Muscle layer of duodenum (tissue), 2 donors: ENCODE measurements at regions not wholly inside any gene's neighbourhood (a gene's known extent, or its start where the extent isn't known, plus 50 kb on each side); places are given as distances from the start of the nearest gene placed in this dataset.

Experiments used
- H3K27ac ChIP-seq: one replicate; pipeline ENCODE4 v1.7.0; 2013; ENCODE audit warnings: mild to moderate bottlenecking, low read length
- H3K27me3 ChIP-seq: one replicate; pipeline ENCODE4 v1.7.0; 2013; ENCODE audit warnings: low read depth, mild to moderate bottlenecking, control low read depth, low read length
- H3K36me3 ChIP-seq, 2 donors: one replicate each; pipeline ENCODE4 v1.7.0; 2013; ENCODE audit warnings: low read length in 2 of 2, control low read depth in 1 of 2, mild to moderate bottlenecking in 1 of 2; ENCODE audit not compliant: insufficient read depth in 2 of 2, control insufficient read depth in 1 of 2
- H3K4me1 ChIP-seq, 2 donors: one replicate each; pipeline ENCODE4 v1.7.0; 2013; ENCODE audit warnings: low read length in 2 of 2, mild to moderate bottlenecking in 2 of 2, control low read depth in 1 of 2, moderate library complexity in 1 of 2; ENCODE audit not compliant: insufficient read depth in 2 of 2, control insufficient read depth in 1 of 2
- H3K4me3 ChIP-seq, 2 donors: one replicate each; pipeline ENCODE4 v1.7.0; 2013; ENCODE audit warnings: low read length in 2 of 2, low read depth in 1 of 2, mild to moderate bottlenecking in 1 of 2
- H3K9me3 ChIP-seq, 2 donors: one replicate each; pipeline ENCODE4 v1.7.0; 2013; ENCODE audit warnings: low read length in 2 of 2, control low read depth in 1 of 2, mild to moderate bottlenecking in 1 of 2; ENCODE audit not compliant: control insufficient read depth in 1 of 2
- donor health status: healthy.

- H3K27me3 ChIP-seq = no peaks in the 10 kb centered on the region
- H3K4me3 ChIP-seq = no peak overlapping the region
- H3K9me3 ChIP-seq = no peaks in the 10 kb centered on the region
- H3K27ac ChIP-seq = no peak overlapping the region
- H3K4me1 ChIP-seq = no peaks in the 10 kb centered on the region
- no peaks in the 10 kb centered on the region for H3K36me3 ChIP-seq
These were observed 197.7 kb upstream of the CDH4 start for GRCh38 chr20:61054411-61054810.

GRCh38 chr20:61055180-61056010 is 196.7 kb upstream of the CDH4 start:
- no peaks in the 10 kb centered on the region for H3K36me3 ChIP-seq
- H3K27ac ChIP-seq = no peak overlapping the region
- H3K9me3 ChIP-seq = no peaks in the 10 kb centered on the region
- H3K4me1 ChIP-seq = no peaks in the 10 kb centered on the region
- no peaks in the 10 kb centered on the region for H3K27me3 ChIP-seq
- H3K4me3 ChIP-seq = no peak overlapping the region

GRCh38 chr20:61056116-61056515 is 195.9 kb upstream of the CDH4 start:
- Histone ChIP-seq H3K4me3 (no peak overlapping the region), H3K4me1 (no peaks in the 10 kb centered on the region), H3K27ac (no peak overlapping the region), H3K27me3 (no peaks in the 10 kb centered on the region), H3K9me3 (peaks cover 0 to 5% of the 10 kb centered on the region in 2 donors), H3K36me3 (no peaks in the 10 kb centered on the region)

GRCh38 chr20:61056627-61057442 is 195.2 kb upstream of the CDH4 start:
- H3K4me3 ChIP-seq = no peak overlapping the region
- H3K36me3 ChIP-seq = no peaks in the 10 kb centered on the region
- H3K27ac ChIP-seq = no peak overlapping the region

GRCh38 chr20:61057443-61058121 is 194.5 kb upstream of the CDH4 start:
- no peaks in the 10 kb centered on the region for H3K36me3 ChIP-seq
- no peaks in the 10 kb centered on the region for H3K27me3 ChIP-seq
- H3K4me3 ChIP-seq = no peak overlapping the region
- no peaks in the 10 kb centered on the region for H3K4me1 ChIP-seq
- H3K27ac ChIP-seq = no peak overlapping the region
- peaks cover 0 to 13% of the 10 kb centered on the region in 2 donors for H3K9me3 ChIP-seq

More at GRCh38 chr20:61056627-61057442, 195.2 kb upstream of the CDH4 start:
- no peaks in the 10 kb centered on the region for H3K27me3 ChIP-seq
- peaks cover 0 to 10% of the 10 kb centered on the region in 2 donors for H3K9me3 ChIP-seq
- no peaks in the 10 kb centered on the region for H3K4me1 ChIP-seq

DNA sequence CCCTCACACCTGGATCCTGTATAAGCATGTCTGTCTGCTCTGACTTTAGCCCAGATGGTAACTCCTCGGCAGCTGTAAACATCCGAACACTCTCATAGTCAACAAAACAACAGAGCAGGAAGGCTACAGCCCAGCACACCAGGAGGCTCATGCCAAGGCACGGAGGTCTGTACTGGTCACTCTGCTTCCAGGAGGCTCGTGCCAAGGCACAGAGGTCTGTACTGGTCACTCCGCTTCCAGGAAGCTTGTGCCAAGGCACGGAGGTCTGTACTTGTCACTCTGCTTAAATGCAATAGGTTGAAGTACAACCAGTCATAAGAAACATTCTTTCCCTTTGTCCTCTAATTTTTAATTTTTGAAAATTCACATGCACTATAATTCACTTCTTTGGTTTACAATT is 190.1 kb upstream of the CDH4 start:
- H3K9me3 ChIP-seq = peaks cover 0 to 13% of the 10 kb centered on the region in 2 donors
- H3K4me1 ChIP-seq = no peaks in the 10 kb centered on the region
- H3K27ac ChIP-seq = no peak overlapping the region
- no peaks in the 10 kb centered on the region for H3K36me3 ChIP-seq
- no peaks in the 10 kb centered on the region for H3K27me3 ChIP-seq
- no peak overlapping the region for H3K4me3 ChIP-seq

DNA sequence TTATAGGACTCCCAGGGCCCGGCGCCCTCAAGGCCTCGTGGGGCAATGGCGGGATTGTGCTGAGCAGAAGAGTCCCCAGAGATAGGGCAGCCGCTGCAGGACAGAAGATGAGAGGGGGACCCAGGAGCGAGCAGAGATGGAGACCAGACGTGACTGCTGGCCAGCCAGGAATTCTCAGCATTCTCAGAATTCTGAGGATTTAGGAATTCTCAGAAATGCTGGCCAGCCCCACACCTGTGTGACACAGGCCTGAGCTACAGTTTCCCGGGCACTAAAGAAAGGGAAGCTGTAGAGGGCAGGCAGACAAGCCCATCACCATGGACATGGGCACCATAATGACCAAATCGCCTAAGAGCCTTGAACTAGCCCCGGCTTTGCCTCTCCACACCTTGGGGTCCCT is 186.2 kb upstream of the CDH4 start:
- H3K4me1 ChIP-seq = no peaks in the 10 kb centered on the region
- no peak overlapping the region for H3K27ac ChIP-seq
- no peaks in the 10 kb centered on the region for H3K27me3 ChIP-seq
- no peaks in the 10 kb centered on the region for H3K36me3 ChIP-seq
- H3K9me3 ChIP-seq = peaks cover 0 to 11% of the 10 kb centered on the region in 2 donors
- no peak overlapping the region for H3K4me3 ChIP-seq

- Histone ChIP-seq H3K4me1 (no peaks in the 10 kb centered on the region), H3K4me3 (no peak overlapping the region)
These were observed 185.5 kb upstream of the CDH4 start for GRCh38 chr20:61066526-61066925.

GRCh38 chr20:61067221-61067620 is 184.8 kb upstream of the CDH4 start:
- Histone ChIP-seq H3K9me3 (no peaks in the 10 kb centered on the region), H3K27ac (no peak overlapping the region), H3K27me3 (no peaks in the 10 kb centered on the region), H3K4me3 (no peak overlapping the region), H3K4me1 (no peaks in the 10 kb centered on the region), H3K36me3 (no peaks in the 10 kb centered on the region)

More at GRCh38 chr20:61066526-61066925, 185.5 kb upstream of the CDH4 start:
- Histone ChIP-seq H3K9me3 (peaks cover 0 to 4% of the 10 kb centered on the region in 2 donors), H3K36me3 (no peaks in the 10 kb centered on the region), H3K27ac (no peak overlapping the region), H3K27me3 (no peaks in the 10 kb centered on the region)

GRCh38 chr20:61072398-61072797 is 179.7 kb upstream of the CDH4 start:
- no peak overlapping the region for H3K27ac ChIP-seq
- H3K4me3 ChIP-seq = no peak overlapping the region
- no peaks in the 10 kb centered on the region for H3K27me3 ChIP-seq
- no peaks in the 10 kb centered on the region for H3K36me3 ChIP-seq
- no peaks in the 10 kb centered on the region for H3K4me1 ChIP-seq
- no peaks in the 10 kb centered on the region for H3K9me3 ChIP-seq

- H3K36me3 ChIP-seq = no peaks in the 10 kb centered on the region
- no peaks in the 10 kb centered on the region for H3K4me1 ChIP-seq
- no peak overlapping the region for H3K4me3 ChIP-seq
- no peak overlapping the region for H3K27ac ChIP-seq
- H3K9me3 ChIP-seq = no peaks in the 10 kb centered on the region
- H3K27me3 ChIP-seq = no peaks in the 10 kb centered on the region
These were observed 178.7 kb upstream of the CDH4 start for GRCh38 chr20:61073376-61073775.
